Mammary epithelial cell (primary cell): ENCODE measurements at regions not wholly inside any gene's neighbourhood (a gene's known extent, or its start where the extent isn't known, plus 50 kb on each side); places are given as distances from the start of the nearest gene placed in this dataset.

Experiments
- CTCF ChIP-seq, 2 donors: IDR thresholded peaks in 1 of 2; conservative IDR thresholded peaks in 1 of 2; 2 replicates each; pipeline ENCODE4 v1.5.1; 2011 to 2012; ENCODE audit warnings: inconsistent platforms in 2 of 2, low read length in 2 of 2, mild to moderate bottlenecking in 2 of 2, control low read depth in 1 of 2, low read depth in 1 of 2; ENCODE audit not compliant: insufficient read depth in 1 of 2; ENCODE audit errors: extremely low read depth in 1 of 2
- EZH2 ChIP-seq: IDR thresholded peaks from 2 replicates; pipeline ENCODE4 v1.6.1; 2012; ENCODE audit warnings: low read length, inconsistent platforms, borderline replicate concordance

DNA sequence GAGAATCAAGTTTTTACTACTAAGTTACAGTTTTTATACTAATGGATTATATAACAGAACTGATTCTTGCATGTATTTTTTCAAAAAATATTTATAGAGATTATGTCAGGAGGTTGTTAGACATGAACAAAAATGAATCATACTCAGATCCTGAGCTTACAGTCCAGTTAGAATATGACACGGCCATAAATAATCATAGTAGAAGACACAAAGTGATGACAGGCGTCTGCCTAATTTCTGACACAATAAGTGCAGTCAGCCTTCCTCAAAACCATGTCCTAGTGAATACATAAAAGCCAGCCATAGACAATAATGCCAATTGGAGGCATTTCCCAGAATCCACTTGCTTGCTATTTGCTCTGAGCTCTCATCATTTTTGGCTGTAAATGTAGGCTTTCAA, 81.7 kb upstream of the POU1F1 start:
- TF ChIP-seq CTCF (conservative IDR thresholded peaks at IDR 0.05 in 1 of 2, IDR thresholded peaks at IDR 0.05 in 1 of 2; ENCODE audit: extremely low read depth in 1 of 2, insufficient read depth in 1 of 2, low read depth in 1 of 2, low read length in 2 of 2) (no peak), EZH2 (no peak)
